SK-N-SH treated with all-trans-retinoic acid at 6 μM for 48 hours (cell line): ENCODE measurements at regions not wholly inside any gene's neighbourhood (a gene's known extent, or its start where the extent isn't known, plus 50 kb on each side); places are given as distances from the start of the nearest gene placed in this dataset.
"Not testable (repeated sequence)": the region's sequence is repeated elsewhere in the genome, so short reads cannot be mapped to it uniquely, and the experiment has no call there.

ENCODE experiments used
- ATAC-seq: fragments of 200-7000 bp; cut with Tn5 transposase; 3 replicates; pipeline ENCODE4 v1.9.1; 2020; ENCODE audit warnings: mild to moderate bottlenecking, moderate library complexity
- ARNTL ChIP-seq: fragments of 450-650 bp; formaldehyde crosslinking; IDR thresholded peaks from 2 replicates; pipeline ENCODE4 v1.5.0; 2020; ENCODE audit warnings: low read depth, mild to moderate bottlenecking, moderate library complexity, borderline replicate concordance
- BACH2 ChIP-seq: fragments of 250-450 bp; sonication (Bioruptor Pico); IDR thresholded peaks from 2 replicates; pipeline ENCODE4 v1.9.0; 2021; ENCODE audit warnings: mild to moderate bottlenecking, borderline replicate concordance
- ESRRG ChIP-seq: fragments of 250-450 bp; sonication (Bioruptor Pico); IDR thresholded peaks from 2 replicates; pipeline ENCODE4 v1.6.1; 2021; ENCODE audit warnings: mild to moderate bottlenecking
- GLIS3 ChIP-seq: fragments of 250-450 bp; sonication (Bioruptor Pico); IDR thresholded peaks from 2 replicates; pipeline ENCODE4 v1.5.0; 2020; ENCODE audit warnings: mild to moderate bottlenecking, moderate library complexity
- ISL1 ChIP-seq: fragments of 250-450 bp; sonication (Bioruptor Pico); IDR thresholded peaks from 2 replicates; pipeline ENCODE4 v2.1.2; 2022; ENCODE audit warnings: mild to moderate bottlenecking, moderate library complexity
- OSR1 ChIP-seq: fragments of 250-450 bp; sonication (Bioruptor Pico); IDR thresholded peaks from 2 replicates; pipeline ENCODE4 v1.8.0; 2022; ENCODE audit warnings: moderate library complexity, mild to moderate bottlenecking, inconsistent platforms
- PATZ1 ChIP-seq: fragments of 250-450 bp; sonication (Bioruptor Pico); IDR thresholded peaks from 2 replicates; pipeline ENCODE4 v1.8.0; 2020; ENCODE audit warnings: mild to moderate bottlenecking, moderate library complexity, borderline replicate concordance
- PPARA ChIP-seq: fragments of 250-450 bp; sonication (Bioruptor Pico); IDR thresholded peaks from 2 replicates; pipeline ENCODE4 v1.5.0; 2020; ENCODE audit warnings: mild to moderate bottlenecking, borderline replicate concordance
- RARB ChIP-seq: fragments of 250-450 bp; sonication (Bioruptor Pico); IDR thresholded peaks from 2 replicates; pipeline ENCODE4 v1.8.0; 2021; ENCODE audit warnings: mild to moderate bottlenecking, moderate library complexity
- SNAI2 ChIP-seq: fragments of 250-450 bp; sonication (Bioruptor Pico); IDR thresholded peaks from 2 replicates; pipeline ENCODE4 v1.5.0; 2020; ENCODE audit warnings: mild to moderate bottlenecking, moderate library complexity
- TCF4 ChIP-seq: fragments of 250-450 bp; sonication (Bioruptor Pico); IDR thresholded peaks from 2 replicates; pipeline ENCODE4 v1.8.0; 2021; ENCODE audit warnings: mild to moderate bottlenecking, moderate library complexity, borderline replicate concordance
- TOX ChIP-seq: fragments of 250-450 bp; sonication (Bioruptor Pico); IDR thresholded peaks from 2 replicates; pipeline ENCODE4 v1.8.0; 2021; ENCODE audit warnings: mild to moderate bottlenecking, moderate library complexity, borderline replicate concordance
- ZC3H10 ChIP-seq: fragments of 250-450 bp; sonication (Bioruptor Pico); IDR thresholded peaks from 2 replicates; pipeline ENCODE4 v1.5.1; 2021; ENCODE audit warnings: mild to moderate bottlenecking, moderate library complexity
- ZFP3 ChIP-seq: fragments of 250-450 bp; sonication (Bioruptor Pico); IDR thresholded peaks from 2 replicates; pipeline ENCODE4 v1.5.0; 2020; ENCODE audit warnings: mild to moderate bottlenecking, moderate library complexity
- ZNF565 ChIP-seq: fragments of 450-650 bp; formaldehyde crosslinking; conservative IDR thresholded peaks from 2 replicates; pipeline ENCODE4 v1.5.0; 2020; ENCODE audit warnings: low read depth, mild to moderate bottlenecking, moderate library complexity
- ZNF70 ChIP-seq: fragments of 450-650 bp; formaldehyde crosslinking; IDR thresholded peaks from 2 replicates; pipeline ENCODE4 v1.5.0; 2020; ENCODE audit warnings: mild to moderate bottlenecking, moderate library complexity
- ZNF8 ChIP-seq: fragments of 450-650 bp; formaldehyde crosslinking; IDR thresholded peaks from 2 replicates; pipeline ENCODE4 v1.5.0; 2020; ENCODE audit warnings: mild to moderate bottlenecking, moderate library complexity
- TF ChIP-seq, protein P1 (sequence below): fragments of 250-450 bp; sonication (Bioruptor Pico); IDR thresholded peaks from 2 replicates; pipeline ENCODE4 v1.5.0; 2020; ENCODE audit warnings: mild to moderate bottlenecking, moderate library complexity
- TF ChIP-seq, protein P2 (sequence below): fragments of 250-450 bp; sonication (Bioruptor Pico); IDR thresholded peaks from 2 replicates; pipeline ENCODE4 v1.8.0; 2021; ENCODE audit warnings: low read depth, mild to moderate bottlenecking, moderate library complexity, borderline replicate concordance
- TF ChIP-seq, protein P3 (sequence below): fragments of 250-450 bp; sonication (Bioruptor Pico); IDR thresholded peaks from 2 replicates; pipeline ENCODE4 v1.5.1; 2020; ENCODE audit warnings: low read depth, mild to moderate bottlenecking, moderate library complexity

DNA sequence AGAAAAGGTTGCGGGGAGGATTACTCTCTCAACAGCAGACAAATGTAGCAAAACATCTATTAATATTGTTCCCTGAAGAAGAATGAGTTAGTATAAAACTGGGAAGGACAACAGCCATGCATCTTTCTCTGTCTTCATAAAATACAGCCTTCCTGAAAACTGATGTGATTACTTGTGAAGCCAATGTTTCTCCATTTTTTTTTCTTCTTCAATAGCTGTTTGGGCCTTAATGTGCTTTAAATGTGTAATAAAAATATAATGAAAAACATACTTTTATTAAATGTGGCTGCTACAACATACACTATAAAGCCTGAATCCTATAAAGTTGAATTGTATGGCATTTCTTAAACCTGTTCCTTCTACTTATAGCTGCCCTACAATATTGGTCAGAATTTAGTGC, 146.3 kb upstream of the LMCD1 start:
- TF ChIP-seq, protein P1, sequence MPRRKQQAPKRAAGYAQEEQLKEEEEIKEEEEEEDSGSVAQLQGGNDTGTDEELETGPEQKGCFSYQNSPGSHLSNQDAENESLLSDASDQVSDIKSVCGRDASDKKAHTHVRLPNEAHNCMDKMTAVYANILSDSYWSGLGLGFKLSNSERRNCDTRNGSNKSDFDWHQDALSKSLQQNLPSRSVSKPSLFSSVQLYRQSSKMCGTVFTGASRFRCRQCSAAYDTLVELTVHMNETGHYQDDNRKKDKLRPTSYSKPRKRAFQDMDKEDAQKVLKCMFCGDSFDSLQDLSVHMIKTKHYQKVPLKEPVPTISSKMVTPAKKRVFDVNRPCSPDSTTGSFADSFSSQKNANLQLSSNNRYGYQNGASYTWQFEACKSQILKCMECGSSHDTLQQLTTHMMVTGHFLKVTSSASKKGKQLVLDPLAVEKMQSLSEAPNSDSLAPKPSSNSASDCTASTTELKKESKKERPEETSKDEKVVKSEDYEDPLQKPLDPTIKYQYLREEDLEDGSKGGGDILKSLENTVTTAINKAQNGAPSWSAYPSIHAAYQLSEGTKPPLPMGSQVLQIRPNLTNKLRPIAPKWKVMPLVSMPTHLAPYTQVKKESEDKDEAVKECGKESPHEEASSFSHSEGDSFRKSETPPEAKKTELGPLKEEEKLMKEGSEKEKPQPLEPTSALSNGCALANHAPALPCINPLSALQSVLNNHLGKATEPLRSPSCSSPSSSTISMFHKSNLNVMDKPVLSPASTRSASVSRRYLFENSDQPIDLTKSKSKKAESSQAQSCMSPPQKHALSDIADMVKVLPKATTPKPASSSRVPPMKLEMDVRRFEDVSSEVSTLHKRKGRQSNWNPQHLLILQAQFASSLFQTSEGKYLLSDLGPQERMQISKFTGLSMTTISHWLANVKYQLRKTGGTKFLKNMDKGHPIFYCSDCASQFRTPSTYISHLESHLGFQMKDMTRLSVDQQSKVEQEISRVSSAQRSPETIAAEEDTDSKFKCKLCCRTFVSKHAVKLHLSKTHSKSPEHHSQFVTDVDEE (CRISPR knock-in tag): no peak
- no peak for TF ChIP-seq TOX (CRISPR knock-in tag)
- no peak for TF ChIP-seq TCF4 (CRISPR knock-in tag)
- no peak for TF ChIP-seq RARB (CRISPR knock-in tag)
- no peak for TF ChIP-seq ESRRG (CRISPR knock-in tag)
- no peak for TF ChIP-seq ZNF8 (CRISPR knock-in tag)
- TF ChIP-seq, protein P2, sequence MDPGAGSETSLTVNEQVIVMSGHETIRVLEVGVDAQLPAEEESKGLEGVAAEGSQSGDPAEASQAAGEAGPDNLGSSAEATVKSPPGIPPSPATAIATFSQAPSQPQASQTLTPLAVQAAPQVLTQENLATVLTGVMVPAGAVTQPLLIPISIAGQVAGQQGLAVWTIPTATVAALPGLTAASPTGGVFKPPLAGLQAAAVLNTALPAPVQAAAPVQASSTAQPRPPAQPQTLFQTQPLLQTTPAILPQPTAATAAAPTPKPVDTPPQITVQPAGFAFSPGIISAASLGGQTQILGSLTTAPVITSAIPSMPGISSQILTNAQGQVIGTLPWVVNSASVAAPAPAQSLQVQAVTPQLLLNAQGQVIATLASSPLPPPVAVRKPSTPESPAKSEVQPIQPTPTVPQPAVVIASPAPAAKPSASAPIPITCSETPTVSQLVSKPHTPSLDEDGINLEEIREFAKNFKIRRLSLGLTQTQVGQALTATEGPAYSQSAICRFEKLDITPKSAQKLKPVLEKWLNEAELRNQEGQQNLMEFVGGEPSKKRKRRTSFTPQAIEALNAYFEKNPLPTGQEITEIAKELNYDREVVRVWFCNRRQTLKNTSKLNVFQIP (CRISPR knock-in tag): no peak
- TF ChIP-seq GLIS3 (CRISPR knock-in tag): no peak
- ATAC-seq: no peak

GRCh38 chr3:8356066-8356465, 145.6 kb upstream of the LMCD1 start:
- not testable (repeated sequence) for ATAC-seq

DNA sequence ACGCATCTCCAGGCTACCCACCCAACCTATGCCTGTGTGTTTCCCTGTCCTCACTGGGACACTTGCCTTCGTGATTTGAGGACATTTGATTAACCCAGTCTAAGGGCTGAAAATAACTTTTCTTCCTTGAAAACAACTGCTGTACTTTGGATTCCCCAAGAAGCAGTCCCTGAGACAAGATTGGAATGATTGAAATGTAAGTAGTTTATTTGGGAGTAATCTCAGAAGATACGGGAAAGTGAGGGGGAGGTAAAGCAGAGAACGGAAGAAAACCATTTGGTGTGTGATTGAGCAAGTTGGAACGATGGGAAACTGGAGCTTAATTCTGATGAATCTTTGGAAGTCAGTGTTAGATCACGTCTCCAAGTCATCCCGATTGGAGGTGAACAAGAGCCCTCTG, 143.8 kb upstream of the LMCD1 start:
- no peak for ATAC-seq
- TF ChIP-seq ZFP3 (CRISPR knock-in tag): no peak
- TF ChIP-seq SNAI2 (CRISPR knock-in tag): no peak
- TF ChIP-seq, protein P3, sequence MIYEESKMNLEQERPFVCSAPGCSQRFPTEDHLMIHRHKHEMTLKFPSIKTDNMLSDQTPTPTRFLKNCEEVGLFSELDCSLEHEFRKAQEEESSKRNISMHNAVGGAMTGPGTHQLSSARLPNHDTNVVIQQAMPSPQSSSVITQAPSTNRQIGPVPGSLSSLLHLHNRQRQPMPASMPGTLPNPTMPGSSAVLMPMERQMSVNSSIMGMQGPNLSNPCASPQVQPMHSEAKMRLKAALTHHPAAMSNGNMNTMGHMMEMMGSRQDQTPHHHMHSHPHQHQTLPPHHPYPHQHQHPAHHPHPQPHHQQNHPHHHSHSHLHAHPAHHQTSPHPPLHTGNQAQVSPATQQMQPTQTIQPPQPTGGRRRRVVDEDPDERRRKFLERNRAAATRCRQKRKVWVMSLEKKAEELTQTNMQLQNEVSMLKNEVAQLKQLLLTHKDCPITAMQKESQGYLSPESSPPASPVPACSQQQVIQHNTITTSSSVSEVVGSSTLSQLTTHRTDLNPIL (CRISPR knock-in tag): no peak
- TF ChIP-seq TOX (CRISPR knock-in tag): no peak
- TF ChIP-seq ARNTL (CRISPR knock-in tag): no peak
- TF ChIP-seq, protein P1 (CRISPR knock-in tag): no peak
- TF ChIP-seq ZNF565: no peak
- TF ChIP-seq ESRRG (CRISPR knock-in tag): no peak
- TF ChIP-seq ZNF70: no peak
- no peak for TF ChIP-seq PATZ1 (CRISPR knock-in tag)
- no peak for TF ChIP-seq PPARA
- no peak for TF ChIP-seq OSR1 (CRISPR knock-in tag)
- no peak for TF ChIP-seq TCF4 (CRISPR knock-in tag)
- TF ChIP-seq ZC3H10 (CRISPR knock-in tag): no peak
- TF ChIP-seq BACH2 (CRISPR knock-in tag): no peak
- TF ChIP-seq ISL1 (CRISPR knock-in tag): no peak
- no peak for TF ChIP-seq GLIS3 (CRISPR knock-in tag)
- TF ChIP-seq, protein P2 (CRISPR knock-in tag): no peak
- TF ChIP-seq ZNF8 (CRISPR knock-in tag): no peak
- TF ChIP-seq RARB (CRISPR knock-in tag): no peak
